Mesothelial cell of epicardium (in vitro differentiated cells): ENCODE measurements at regions not wholly inside any gene's neighbourhood (a gene's known extent, or its start where the extent isn't known, plus 50 kb on each side); places are given as distances from the start of the nearest gene placed in this dataset.

ENCODE experiments used
- DNase-seq, 2 experiments: peaks; one replicate each; pipeline ENCODE4 v3.0.0; 2021; ENCODE audit warnings: low spot score in 2 of 2; ENCODE audit not compliant: unreplicated experiment in 2 of 2
- H3K27ac Mint-ChIP-seq: 2 replicates; pipeline ENCODE4 v1.8.0; 2021; ENCODE audit warnings: mixed read lengths
- H3K27me3 Mint-ChIP-seq: 2 replicates; pipeline ENCODE4 v1.8.0; 2021; ENCODE audit warnings: low read depth, mixed read lengths
- H3K36me3 Mint-ChIP-seq: 2 replicates; pipeline ENCODE4 v1.8.0; 2021; ENCODE audit warnings: mixed read lengths
- H3K4me1 Mint-ChIP-seq: 2 replicates; pipeline ENCODE4 v1.8.0; 2021; ENCODE audit warnings: mixed read lengths
- H3K4me3 Mint-ChIP-seq: 2 replicates; pipeline ENCODE4 v1.8.0; 2021; ENCODE audit warnings: mild to moderate bottlenecking, moderate library complexity, mixed read lengths
- H3K9me3 Mint-ChIP-seq: 2 replicates; pipeline ENCODE4 v1.8.0; 2021; ENCODE audit warnings: mixed read lengths
- TF ChIP-seq, protein P1 (sequence below): fragments of 200-600 bp; sonication (generic); IDR thresholded peaks from one replicate; pipeline ENCODE4 v1.5.0; 2021; ENCODE audit warnings: antibody characterized with exemption; ENCODE audit not compliant: unreplicated experiment

DNA sequence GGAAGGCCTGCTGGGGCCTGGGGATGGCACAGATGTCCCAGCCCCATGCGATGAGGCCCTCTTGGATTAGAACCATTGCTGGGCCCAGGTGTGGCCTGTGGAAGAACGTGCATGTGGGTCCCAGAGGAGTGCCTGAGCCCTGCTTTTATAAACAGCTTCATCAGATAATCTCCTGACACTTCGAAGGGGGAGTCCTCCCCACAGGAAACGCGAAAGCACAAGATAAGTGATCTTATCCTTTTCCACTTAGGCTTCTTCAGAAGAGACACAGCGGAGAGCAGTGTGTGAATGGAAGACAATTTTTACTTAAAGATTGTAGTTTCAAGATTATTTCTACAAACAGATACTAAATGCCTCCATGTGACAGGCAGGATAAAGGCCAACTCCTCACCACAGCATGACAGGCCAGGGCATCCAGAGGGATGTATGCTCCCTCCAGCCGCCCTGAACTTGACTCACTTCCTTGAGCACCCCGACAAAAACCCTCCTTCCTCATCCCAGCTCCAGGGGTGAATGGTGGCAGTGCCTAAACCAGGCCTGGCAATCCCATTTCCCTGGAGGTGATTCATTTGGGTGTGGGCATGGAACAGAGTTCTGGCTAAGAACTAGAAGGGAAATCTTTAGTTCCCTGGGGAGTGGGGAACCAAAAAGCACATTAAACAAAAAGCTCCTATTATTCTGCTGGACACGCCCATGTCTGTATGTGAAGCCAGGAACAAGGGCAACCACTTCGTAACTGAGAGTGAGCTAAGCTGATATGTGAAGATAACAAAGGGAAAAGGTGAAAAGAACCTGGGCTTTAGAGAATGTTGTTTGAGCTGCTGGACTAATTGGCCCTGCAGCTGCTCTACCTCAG is 56.2 kb upstream of the TMEM163 start:
- no peaks in the 10 kb centered on the region for H3K36me3 Mint-ChIP-seq
- TF ChIP-seq, protein P1, sequence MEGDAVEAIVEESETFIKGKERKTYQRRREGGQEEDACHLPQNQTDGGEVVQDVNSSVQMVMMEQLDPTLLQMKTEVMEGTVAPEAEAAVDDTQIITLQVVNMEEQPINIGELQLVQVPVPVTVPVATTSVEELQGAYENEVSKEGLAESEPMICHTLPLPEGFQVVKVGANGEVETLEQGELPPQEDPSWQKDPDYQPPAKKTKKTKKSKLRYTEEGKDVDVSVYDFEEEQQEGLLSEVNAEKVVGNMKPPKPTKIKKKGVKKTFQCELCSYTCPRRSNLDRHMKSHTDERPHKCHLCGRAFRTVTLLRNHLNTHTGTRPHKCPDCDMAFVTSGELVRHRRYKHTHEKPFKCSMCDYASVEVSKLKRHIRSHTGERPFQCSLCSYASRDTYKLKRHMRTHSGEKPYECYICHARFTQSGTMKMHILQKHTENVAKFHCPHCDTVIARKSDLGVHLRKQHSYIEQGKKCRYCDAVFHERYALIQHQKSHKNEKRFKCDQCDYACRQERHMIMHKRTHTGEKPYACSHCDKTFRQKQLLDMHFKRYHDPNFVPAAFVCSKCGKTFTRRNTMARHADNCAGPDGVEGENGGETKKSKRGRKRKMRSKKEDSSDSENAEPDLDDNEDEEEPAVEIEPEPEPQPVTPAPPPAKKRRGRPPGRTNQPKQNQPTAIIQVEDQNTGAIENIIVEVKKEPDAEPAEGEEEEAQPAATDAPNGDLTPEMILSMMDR: no peak
- no peak overlapping the region for H3K4me3 Mint-ChIP-seq
- DNase-seq: no peak
- H3K4me1 Mint-ChIP-seq: peaks cover 22% of the 10 kb centered on the region
- no peaks in the 10 kb centered on the region for H3K9me3 Mint-ChIP-seq
- peaks cover 3% of the 10 kb centered on the region for H3K27me3 Mint-ChIP-seq
- H3K27ac Mint-ChIP-seq: no peak overlapping the region

DNA sequence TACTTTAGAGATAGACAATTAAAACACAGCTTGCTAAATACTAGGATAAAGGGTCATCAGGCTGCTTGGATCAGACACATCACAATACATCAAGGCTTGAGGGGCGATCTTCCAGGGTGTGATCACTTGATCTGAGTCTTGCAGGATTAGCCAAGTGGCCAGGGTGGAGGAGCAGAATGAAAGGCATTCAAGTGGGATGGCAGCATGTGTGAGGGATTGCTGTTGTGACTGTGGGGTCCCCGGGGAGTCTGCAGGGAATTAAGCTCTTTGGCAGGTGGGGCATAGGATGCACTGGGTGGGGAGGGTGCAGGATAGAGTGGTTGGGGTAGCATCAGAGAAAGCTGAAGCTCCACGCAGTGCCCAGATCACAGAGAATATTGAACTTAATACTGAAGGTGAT is 58.0 kb upstream of the TMEM163 start:
- TF ChIP-seq, protein P1: no peak
- Mint-ChIP-seq H3K4me3 (no peak overlapping the region), H3K4me1 (peaks cover 27% of the 10 kb centered on the region), H3K27ac (no peak overlapping the region), H3K9me3 (no peaks in the 10 kb centered on the region), H3K27me3 (peaks cover 3% of the 10 kb centered on the region), H3K36me3 (no peaks in the 10 kb centered on the region)
- DNase-seq: no peak

DNA sequence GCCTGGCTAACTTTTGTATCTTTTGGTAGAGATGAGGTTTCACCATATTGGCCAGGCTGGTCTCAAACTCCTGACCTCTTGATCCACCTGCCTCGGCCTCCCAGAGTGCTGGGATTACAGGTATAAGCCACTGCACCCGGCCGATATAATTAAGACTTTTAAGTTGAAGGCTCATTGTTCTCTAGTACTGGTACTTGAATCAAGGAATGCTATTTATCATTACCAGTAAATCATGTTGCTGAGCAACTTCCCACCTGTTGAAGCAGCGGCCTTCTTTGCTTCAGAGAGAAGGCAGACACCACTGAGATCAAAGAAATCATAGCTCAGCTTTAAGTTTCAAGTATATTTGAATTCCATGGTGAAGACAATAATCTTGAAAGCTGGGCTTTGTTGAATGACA is 58.8 kb upstream of the TMEM163 start:
- TF ChIP-seq, protein P1: no peak
- Mint-ChIP-seq H3K4me3 (no peak overlapping the region), H3K27me3 (peaks cover 3% of the 10 kb centered on the region), H3K27ac (no peak overlapping the region), H3K36me3 (no peaks in the 10 kb centered on the region), H3K4me1 (peaks cover 25% of the 10 kb centered on the region), H3K9me3 (no peaks in the 10 kb centered on the region)
- no peak for DNase-seq

- Mint-ChIP-seq H3K27ac (no peak overlapping the region), H3K9me3 (no peaks in the 10 kb centered on the region), H3K27me3 (peaks cover 3% of the 10 kb centered on the region), H3K36me3 (no peaks in the 10 kb centered on the region), H3K4me1 (peaks cover 22% of the 10 kb centered on the region), H3K4me3 (no peak overlapping the region)
- DNase-seq: no peak
- TF ChIP-seq, protein P1: no peak
Measured at GRCh38 chr2:134778372-134778771, 59.6 kb upstream of the TMEM163 start.

- H3K4me3 Mint-ChIP-seq: no peak overlapping the region
- DNase-seq: no peak
- H3K36me3 Mint-ChIP-seq: no peaks in the 10 kb centered on the region
- peaks cover 8% of the 10 kb centered on the region for H3K4me1 Mint-ChIP-seq
- no peaks in the 10 kb centered on the region for H3K9me3 Mint-ChIP-seq
- H3K27ac Mint-ChIP-seq: no peak overlapping the region
- H3K27me3 Mint-ChIP-seq: peaks cover 3% of the 10 kb centered on the region
- TF ChIP-seq, protein P1: no peak
Measured at GRCh38 chr2:134780972-134781371, 57.4 kb upstream of the ACMSD start.
